Right atrium auricular region (tissue), 2 donors: ENCODE measurements at regions not wholly inside any gene's neighbourhood (a gene's known extent, or its start where the extent isn't known, plus 50 kb on each side); places are given as distances from the start of the nearest gene placed in this dataset.

Source experiments
- DNase-seq: peaks from one replicate; pipeline ENCODE4 v3.0.0-alpha.2; 2019; ENCODE audit warnings: low spot score
- H3K27ac ChIP-seq, 2 donors: fragments of 200-600 bp; sonication (generic); 1 replicate in 1 of 2; 2 replicates in 1 of 2; pipeline ENCODE4 v1.5.1; 2016 to 2019
- H3K27me3 ChIP-seq, 2 donors: fragments of 200-600 bp; sonication (generic); one replicate each; pipeline versions ENCODE4 v1.5.1 to v1.6.0; 2017 to 2019
- H3K36me3 ChIP-seq: fragments of 200-600 bp; sonication (generic); one replicate; pipeline ENCODE4 v1.5.1; 2016
- H3K4me1 ChIP-seq, 2 donors: fragments of 200-600 bp; sonication (generic); one replicate each; pipeline versions ENCODE4 v1.5.1 to v1.6.0; 2017 to 2019
- H3K4me3 ChIP-seq, 2 donors: fragments of 200-600 bp; sonication (generic); 1 replicate in 1 of 2; 2 replicates in 1 of 2; pipeline ENCODE4 v1.5.1; 2017 to 2019; ENCODE audit warnings: mild to moderate bottlenecking in 1 of 2, moderate library complexity in 1 of 2
- H3K9me3 ChIP-seq, 2 donors: fragments of 200-600 bp; sonication (generic); one replicate each; pipeline ENCODE4 v1.5.1; 2019
- TF ChIP-seq, protein P1 (sequence below), 2 donors: fragments of 200-600 bp; sonication (generic); IDR thresholded peaks; one replicate each; pipeline ENCODE4 v1.5.1; 2019; ENCODE audit warnings: antibody characterized with exemption in 2 of 2

DNA sequence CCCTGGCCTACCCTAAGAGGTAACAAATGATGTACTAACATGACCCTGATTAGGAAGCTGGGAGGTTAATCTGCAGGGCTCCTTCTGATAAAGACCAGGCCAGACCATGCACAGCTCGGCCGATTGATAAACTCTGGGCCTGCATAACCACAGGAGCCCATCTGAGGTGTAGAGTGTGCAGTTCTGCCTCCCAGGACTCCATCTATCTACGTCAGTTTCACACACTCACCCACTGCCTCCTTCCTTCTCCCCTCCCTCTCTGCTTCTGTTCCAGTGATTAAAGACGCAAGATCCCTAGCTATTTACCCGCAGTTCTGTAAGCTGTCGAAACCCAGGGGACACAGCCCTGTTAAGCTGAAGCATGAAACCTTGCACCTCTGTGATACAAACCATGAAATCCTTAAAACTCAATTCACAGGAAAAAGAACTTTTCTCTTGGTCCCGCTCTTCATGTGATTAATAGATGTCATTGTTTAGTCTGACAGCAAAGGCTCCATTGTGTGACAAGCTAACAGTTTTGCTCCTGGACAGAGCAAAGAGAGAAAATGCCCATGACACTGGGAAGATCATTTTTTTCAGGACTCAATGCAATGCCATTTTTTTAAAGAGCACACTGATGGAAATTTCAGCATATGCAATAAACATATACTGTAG lies 470.6 kb downstream of the MAFB start:
- H3K9me3 ChIP-seq: no peaks in the 10 kb centered on the region
- H3K27ac ChIP-seq: no peak overlapping the region
- no peaks in the 10 kb centered on the region for H3K27me3 ChIP-seq
- no peaks in the 10 kb centered on the region for H3K4me1 ChIP-seq
- TF ChIP-seq, protein P1, sequence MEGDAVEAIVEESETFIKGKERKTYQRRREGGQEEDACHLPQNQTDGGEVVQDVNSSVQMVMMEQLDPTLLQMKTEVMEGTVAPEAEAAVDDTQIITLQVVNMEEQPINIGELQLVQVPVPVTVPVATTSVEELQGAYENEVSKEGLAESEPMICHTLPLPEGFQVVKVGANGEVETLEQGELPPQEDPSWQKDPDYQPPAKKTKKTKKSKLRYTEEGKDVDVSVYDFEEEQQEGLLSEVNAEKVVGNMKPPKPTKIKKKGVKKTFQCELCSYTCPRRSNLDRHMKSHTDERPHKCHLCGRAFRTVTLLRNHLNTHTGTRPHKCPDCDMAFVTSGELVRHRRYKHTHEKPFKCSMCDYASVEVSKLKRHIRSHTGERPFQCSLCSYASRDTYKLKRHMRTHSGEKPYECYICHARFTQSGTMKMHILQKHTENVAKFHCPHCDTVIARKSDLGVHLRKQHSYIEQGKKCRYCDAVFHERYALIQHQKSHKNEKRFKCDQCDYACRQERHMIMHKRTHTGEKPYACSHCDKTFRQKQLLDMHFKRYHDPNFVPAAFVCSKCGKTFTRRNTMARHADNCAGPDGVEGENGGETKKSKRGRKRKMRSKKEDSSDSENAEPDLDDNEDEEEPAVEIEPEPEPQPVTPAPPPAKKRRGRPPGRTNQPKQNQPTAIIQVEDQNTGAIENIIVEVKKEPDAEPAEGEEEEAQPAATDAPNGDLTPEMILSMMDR (IDR thresholded peaks at IDR 0.05): no peak
- no peaks in the 10 kb centered on the region for H3K36me3 ChIP-seq
- H3K4me3 ChIP-seq: no peak overlapping the region
- no peak for DNase-seq

DNA sequence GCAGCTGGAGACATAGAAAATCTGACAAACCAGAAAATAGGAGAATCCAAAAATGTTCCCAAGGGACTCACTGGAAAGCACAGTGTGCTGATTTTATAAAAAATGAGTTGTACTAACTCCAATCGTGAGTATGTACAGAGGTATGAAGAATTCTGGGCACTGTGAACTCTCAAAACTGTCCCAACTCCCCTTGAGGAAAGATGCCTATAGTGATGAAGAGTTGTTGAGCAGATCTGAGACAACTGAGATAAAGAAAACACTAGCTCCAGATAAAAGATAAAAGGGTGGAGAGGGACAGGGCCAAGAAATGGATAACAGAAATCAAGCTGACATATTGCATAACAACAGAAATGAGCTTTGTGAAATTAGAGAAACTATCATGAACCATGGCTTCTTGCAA lies 481.4 kb downstream of the MAFB start:
- H3K27ac ChIP-seq: no peak overlapping the region
- TF ChIP-seq, protein P1 (IDR thresholded peaks at IDR 0.05): no peak
- no peak overlapping the region for H3K4me3 ChIP-seq
- H3K4me1 ChIP-seq: no peaks in the 10 kb centered on the region
- H3K36me3 ChIP-seq: no peaks in the 10 kb centered on the region
- peaks cover 0 to 12% of the 10 kb centered on the region in 2 donors for H3K9me3 ChIP-seq
- H3K27me3 ChIP-seq: no peaks in the 10 kb centered on the region
- DNase-seq: no peak

DNA sequence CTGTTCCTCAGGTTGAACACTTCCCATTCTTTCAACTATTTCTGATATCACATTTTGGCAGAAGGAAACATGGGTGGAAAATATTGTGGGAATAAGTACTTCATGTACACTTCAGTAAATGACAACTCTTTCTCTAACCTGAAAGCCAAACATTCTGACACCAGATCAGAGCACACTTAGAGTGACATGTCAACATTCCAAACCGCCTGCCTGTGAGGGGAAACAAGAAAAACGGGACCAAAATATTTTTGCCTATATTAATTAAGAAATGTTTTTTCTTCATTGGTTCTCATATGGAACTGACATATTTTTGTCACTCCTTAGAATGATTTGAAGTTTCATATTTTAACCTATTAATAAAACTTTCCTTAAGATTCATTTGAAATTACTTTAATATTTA lies 483.1 kb downstream of the MAFB start:
- Histone ChIP-seq H3K27ac (no peak overlapping the region), H3K4me3 (no peak overlapping the region), H3K27me3 (no peaks in the 10 kb centered on the region), H3K36me3 (no peaks in the 10 kb centered on the region), H3K4me1 (no peaks in the 10 kb centered on the region), H3K9me3 (peaks cover 0 to 12% of the 10 kb centered on the region in 2 donors)
- no peak for DNase-seq
- TF ChIP-seq, protein P1 (IDR thresholded peaks at IDR 0.05): no peak

DNA sequence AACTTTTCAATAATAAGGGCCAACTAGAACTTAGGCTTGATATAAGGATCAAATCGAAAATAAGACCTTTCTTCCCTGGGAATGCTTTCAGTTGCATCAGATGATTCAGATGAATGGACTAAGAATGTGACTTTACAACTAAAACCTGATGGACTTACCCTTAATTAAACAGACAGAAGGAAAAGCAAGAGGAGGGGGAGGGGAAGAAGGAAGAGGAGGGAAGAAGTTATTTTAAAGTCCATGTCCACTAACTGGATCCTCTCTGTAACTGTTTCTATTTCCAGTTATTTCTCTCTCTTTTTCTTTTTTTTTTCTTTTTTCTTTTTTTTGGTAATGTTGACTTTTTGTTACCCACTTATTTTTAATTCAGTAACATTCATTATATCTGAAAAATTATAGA lies 486.0 kb downstream of the MAFB start:
- H3K4me3 ChIP-seq: no peak overlapping the region
- no peaks in the 10 kb centered on the region for H3K27me3 ChIP-seq
- peaks cover 0 to 1% of the 10 kb centered on the region in 2 donors for H3K9me3 ChIP-seq
- TF ChIP-seq, protein P1 (IDR thresholded peaks at IDR 0.05): no peak
- H3K4me1 ChIP-seq: peaks cover 0 to 3% of the 10 kb centered on the region in 2 donors
- no peak overlapping the region for H3K27ac ChIP-seq
- H3K36me3 ChIP-seq: no peaks in the 10 kb centered on the region
- no peak for DNase-seq

DNA sequence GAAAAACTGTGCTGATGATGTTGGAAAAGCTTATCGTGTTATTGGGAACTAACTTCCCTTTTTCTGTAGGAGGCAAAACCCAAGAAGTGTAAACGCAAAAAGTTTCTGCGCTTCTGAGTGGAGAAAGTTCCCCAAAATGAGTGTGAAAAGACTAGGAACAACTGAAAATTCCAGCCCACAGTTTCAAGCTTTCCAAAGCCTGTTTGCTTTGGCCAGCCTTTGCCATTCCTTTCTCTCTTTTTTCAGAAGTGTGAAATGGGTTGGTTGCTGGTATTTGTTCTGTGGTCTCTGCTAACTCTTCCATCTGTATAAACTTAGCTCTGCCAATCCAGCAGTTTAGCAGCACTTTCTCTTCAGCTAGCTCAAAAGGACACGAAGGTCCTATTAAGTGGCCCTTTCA lies 491.3 kb downstream of the MAFB start:
- Histone ChIP-seq H3K4me1 (peaks cover 0 to 10% of the 10 kb centered on the region in 2 donors), H3K27ac (peak overlapping the region in 1 of 2 donors; percentile 18), H3K27me3 (no peaks in the 10 kb centered on the region), H3K9me3 (no peaks in the 10 kb centered on the region), H3K4me3 (no peak overlapping the region), H3K36me3 (no peaks in the 10 kb centered on the region)
- TF ChIP-seq, protein P1 (IDR thresholded peaks at IDR 0.05): no peak
- no peak for DNase-seq
